CD14-positive monocyte (primary cell): ENCODE measurements at regions not wholly inside any gene's neighbourhood (a gene's known extent, or its start where the extent isn't known, plus 50 kb on each side); places are given as distances from the start of the nearest gene placed in this dataset.

Experiments used
- DNase-seq, 3 donors: peaks; one replicate each; pipeline ENCODE4 v3.0.0-alpha.2; 2011 to 2022
- H2AFZ ChIP-seq: 2 replicates; pipeline ENCODE4 v1.6.0; 2012; ENCODE audit warnings: mild to moderate bottlenecking, low read depth, low read length, inconsistent platforms; ENCODE audit not compliant: insufficient read depth, poor library complexity, severe bottlenecking
- H3K27ac ChIP-seq, 2 donors: 1 replicate in 1 of 2; 2 replicates in 1 of 2; pipeline ENCODE4 v1.5.1; 2012 to 2013; ENCODE audit warnings: low read length in 2 of 2, control low read depth in 1 of 2, inconsistent platforms in 1 of 2, low read depth in 1 of 2, mild to moderate bottlenecking in 1 of 2
- H3K27me3 ChIP-seq, 2 donors: one replicate each; pipeline versions ENCODE4 v1.6.0 to v1.6.1; 2011 to 2013; ENCODE audit warnings: low read length in 2 of 2; ENCODE audit not compliant: control insufficient read depth in 2 of 2, insufficient read depth in 2 of 2
- H3K36me3 ChIP-seq, 2 donors: replicated peaks in 1 of 2; 1 replicate in 1 of 2; 2 replicates in 1 of 2; pipeline versions ENCODE4 v1.5.1 to v1.6.1; 2012 to 2013; ENCODE audit warnings: low read length in 2 of 2, control low read depth in 1 of 2, inconsistent platforms in 1 of 2, mild to moderate bottlenecking in 1 of 2; ENCODE audit not compliant: insufficient read depth in 2 of 2, control insufficient read depth in 1 of 2
- H3K4me1 ChIP-seq, 2 donors: 1 replicate in 1 of 2; 2 replicates in 1 of 2; pipeline versions ENCODE4 v1.5.1 to v1.6.1; 2012 to 2013; ENCODE audit warnings: low read length in 2 of 2, control low read depth in 1 of 2, inconsistent platforms in 1 of 2, mild to moderate bottlenecking in 1 of 2, moderate library complexity in 1 of 2; ENCODE audit not compliant: insufficient read depth in 2 of 2, control insufficient read depth in 1 of 2
- H3K4me2 ChIP-seq: replicated peaks from 2 replicates; pipeline ENCODE3; 2012; ENCODE audit warnings: low read length, moderate library complexity, mild to moderate bottlenecking; ENCODE audit not compliant: poor library complexity, severe bottlenecking; ENCODE audit errors: extremely low read depth
- H3K4me3 ChIP-seq, 3 experiments: fragments of 200-600 bp in 1 of 3; sonication (generic) in 1 of 3; replicated peaks in 1 of 3; 1 replicate in 2 of 3; 2 replicates in 1 of 3; pipeline ENCODE4 v1.5.1; 2011 to 2013; ENCODE audit warnings: low read length in 3 of 3, mild to moderate bottlenecking in 3 of 3, control low read depth in 2 of 3, low read depth in 2 of 3, inconsistent platforms in 1 of 3, moderate library complexity in 1 of 3
- H3K79me2 ChIP-seq: 2 replicates; pipeline ENCODE4 v1.6.0; 2012; ENCODE audit warnings: mild to moderate bottlenecking, control low read depth, inconsistent platforms, low read length, moderate library complexity; ENCODE audit not compliant: insufficient read depth
- H3K9ac ChIP-seq: 2 replicates; pipeline ENCODE4 v1.6.0; 2017; ENCODE audit warnings: low read length, mild to moderate bottlenecking; ENCODE audit not compliant: insufficient read depth, poor library complexity, severe bottlenecking
- H3K9me3 ChIP-seq, 2 donors: replicated peaks in 1 of 2; 1 replicate in 1 of 2; 2 replicates in 1 of 2; pipeline versions ENCODE4 v1.5.1 to v1.6.1; 2012 to 2013; ENCODE audit warnings: low read length in 2 of 2, control low read depth in 1 of 2; ENCODE audit not compliant: control insufficient read depth in 1 of 2, insufficient read depth in 1 of 2
- H4K20me1 ChIP-seq: 2 replicates; pipeline ENCODE4 v1.6.0; 2012; ENCODE audit warnings: mild to moderate bottlenecking, low read length, control low read depth, moderate library complexity; ENCODE audit not compliant: insufficient read depth
- H3K27ac Mint-ChIP-seq, 7 donors: one replicate each; pipeline ENCODE4 v1.8.0; 2020; ENCODE audit warnings: mild to moderate bottlenecking in 7 of 7, mixed read lengths in 7 of 7, moderate library complexity in 6 of 7, inconsistent platforms in 2 of 7
- H3K27me3 Mint-ChIP-seq, 3 donors: one replicate each; pipeline ENCODE4 v1.8.0; 2021 to 2022; ENCODE audit warnings: low read depth in 3 of 3, mild to moderate bottlenecking in 3 of 3, mixed read lengths in 3 of 3, moderate library complexity in 3 of 3, inconsistent platforms in 1 of 3
- H3K36me3 Mint-ChIP-seq, 2 donors: one replicate each; pipeline ENCODE4 v1.8.0; 2020; ENCODE audit warnings: mixed read lengths in 2 of 2, inconsistent platforms in 1 of 2, mild to moderate bottlenecking in 1 of 2
- H3K4me1 Mint-ChIP-seq: one replicate; pipeline ENCODE4 v1.8.0; 2020; ENCODE audit warnings: mild to moderate bottlenecking, mixed read lengths
- H3K4me3 Mint-ChIP-seq, 2 donors: one replicate each; pipeline ENCODE4 v1.8.0; 2020; ENCODE audit warnings: mild to moderate bottlenecking in 2 of 2, mixed read lengths in 2 of 2, moderate library complexity in 1 of 2
- H3K9me3 Mint-ChIP-seq, 7 donors: one replicate each; pipeline ENCODE4 v1.8.0; 2020 to 2022; ENCODE audit warnings: mixed read lengths in 7 of 7, mild to moderate bottlenecking in 6 of 7, moderate library complexity in 6 of 7, inconsistent platforms in 2 of 7
- WGBS: methylation state at CpG from one replicate; pipeline ENCODE4 v1.1.5; 2013; ENCODE audit warnings: missing lambda C conversion rate; ENCODE audit not compliant: insufficient coverage; 5-methylcytosine and 5-hydroxymethylcytosine counted together
- intact Hi-C, 2 donors: fragments of 100-400 bp; cut with micrococcal nuclease; formaldehyde crosslinking; loops; one replicate each; pipeline versions ENCODE4 v1.15.0 to v1.15.1; 2023
- TF ChIP-seq, protein P1 (sequence below): fragments of 200-600 bp; IDR thresholded peaks from one replicate; pipeline ENCODE4 v1.8.0; 2022; ENCODE audit warnings: antibody characterized with exemption, mild to moderate bottlenecking

- Histone ChIP-seq H3K27ac (no peak overlapping the region), H2AFZ (no peak overlapping the region), H3K79me2 (no peaks in the 10 kb centered on the region), H3K9ac (no peak overlapping the region), H3K36me3 (no peaks in the 10 kb centered on the region), H3K9me3 (peaks cover 4 to 5% of the 10 kb centered on the region in 2 donors), H3K4me1 (no peaks in the 10 kb centered on the region), H4K20me1 (no peaks in the 10 kb centered on the region), H3K4me2 (no peak overlapping the region), H3K4me3 (no peak overlapping the region), H3K27me3 (no peaks in the 10 kb centered on the region)
- intact Hi-C loops = no loop called here
- H3K9me3 Mint-ChIP-seq = peaks cover 0 to 6% (median 3%) of the 10 kb centered on the region in 7 donors
- H3K36me3 Mint-ChIP-seq = no peaks in the 10 kb centered on the region
- H3K4me1 Mint-ChIP-seq = no peaks in the 10 kb centered on the region
- H3K27me3 Mint-ChIP-seq = no peaks in the 10 kb centered on the region
- H3K4me3 Mint-ChIP-seq = no peak overlapping the region
- peak overlapping the region in 1 of 7 donors; percentile 35 for H3K27ac Mint-ChIP-seq
- TF ChIP-seq, protein P1, sequence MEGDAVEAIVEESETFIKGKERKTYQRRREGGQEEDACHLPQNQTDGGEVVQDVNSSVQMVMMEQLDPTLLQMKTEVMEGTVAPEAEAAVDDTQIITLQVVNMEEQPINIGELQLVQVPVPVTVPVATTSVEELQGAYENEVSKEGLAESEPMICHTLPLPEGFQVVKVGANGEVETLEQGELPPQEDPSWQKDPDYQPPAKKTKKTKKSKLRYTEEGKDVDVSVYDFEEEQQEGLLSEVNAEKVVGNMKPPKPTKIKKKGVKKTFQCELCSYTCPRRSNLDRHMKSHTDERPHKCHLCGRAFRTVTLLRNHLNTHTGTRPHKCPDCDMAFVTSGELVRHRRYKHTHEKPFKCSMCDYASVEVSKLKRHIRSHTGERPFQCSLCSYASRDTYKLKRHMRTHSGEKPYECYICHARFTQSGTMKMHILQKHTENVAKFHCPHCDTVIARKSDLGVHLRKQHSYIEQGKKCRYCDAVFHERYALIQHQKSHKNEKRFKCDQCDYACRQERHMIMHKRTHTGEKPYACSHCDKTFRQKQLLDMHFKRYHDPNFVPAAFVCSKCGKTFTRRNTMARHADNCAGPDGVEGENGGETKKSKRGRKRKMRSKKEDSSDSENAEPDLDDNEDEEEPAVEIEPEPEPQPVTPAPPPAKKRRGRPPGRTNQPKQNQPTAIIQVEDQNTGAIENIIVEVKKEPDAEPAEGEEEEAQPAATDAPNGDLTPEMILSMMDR = no peak
- 100% methylated on average over 3 of the region's 4 CpGs for WGBS
- no peak for DNase-seq
These were observed 653.7 kb downstream of the METTL4 start for GRCh38 chr18:1917569-1917968.

DNA sequence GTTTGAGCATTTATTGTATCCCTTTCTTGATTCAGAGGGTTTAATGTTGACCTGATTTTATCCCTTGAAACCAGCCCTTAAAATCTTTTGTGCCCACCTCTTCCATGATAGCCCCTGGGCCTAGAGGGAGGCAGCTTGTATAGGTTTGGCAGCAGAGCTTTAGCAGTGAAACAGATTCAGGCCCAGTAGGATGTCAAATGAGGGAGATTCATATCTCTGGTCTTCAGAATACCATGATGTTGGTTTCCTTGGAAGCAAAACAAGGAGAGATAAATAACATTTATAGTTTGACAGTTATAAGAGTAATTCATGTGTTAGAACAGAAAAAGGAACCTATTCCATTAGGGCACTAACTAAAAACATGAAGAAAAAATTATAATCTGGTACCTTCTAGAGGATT, 649.2 kb downstream of the METTL4 start:
- no peak overlapping the region for H3K4me3 ChIP-seq
- no peaks in the 10 kb centered on the region for H3K9me3 ChIP-seq
- no peak overlapping the region for H3K4me2 ChIP-seq
- H3K27ac Mint-ChIP-seq = no peak overlapping the region
- intact Hi-C loops = no loop called here
- H3K4me1 Mint-ChIP-seq = no peaks in the 10 kb centered on the region
- no peak for DNase-seq
- H3K4me3 Mint-ChIP-seq = no peak overlapping the region
- H3K79me2 ChIP-seq = no peaks in the 10 kb centered on the region
- no peaks in the 10 kb centered on the region for H4K20me1 ChIP-seq
- no peaks in the 10 kb centered on the region for H3K36me3 Mint-ChIP-seq
- no peaks in the 10 kb centered on the region for H3K27me3 ChIP-seq
- H3K9ac ChIP-seq = no peak overlapping the region
- H3K27me3 Mint-ChIP-seq = no peaks in the 10 kb centered on the region
- no peak overlapping the region for H3K27ac ChIP-seq
- no peaks in the 10 kb centered on the region for H3K36me3 ChIP-seq
- H3K4me1 ChIP-seq = no peaks in the 10 kb centered on the region
- no peak overlapping the region for H2AFZ ChIP-seq
- peaks cover 0 to 8% (median 3%) of the 10 kb centered on the region in 7 donors for H3K9me3 Mint-ChIP-seq
- TF ChIP-seq, protein P1 = no peak
